ENCODE measurements at regions not wholly inside any gene's neighbourhood (a gene's known extent, or its start where the extent isn't known, plus 50 kb on each side); places are given as distances from the start of the nearest gene placed in this dataset.

DNA sequence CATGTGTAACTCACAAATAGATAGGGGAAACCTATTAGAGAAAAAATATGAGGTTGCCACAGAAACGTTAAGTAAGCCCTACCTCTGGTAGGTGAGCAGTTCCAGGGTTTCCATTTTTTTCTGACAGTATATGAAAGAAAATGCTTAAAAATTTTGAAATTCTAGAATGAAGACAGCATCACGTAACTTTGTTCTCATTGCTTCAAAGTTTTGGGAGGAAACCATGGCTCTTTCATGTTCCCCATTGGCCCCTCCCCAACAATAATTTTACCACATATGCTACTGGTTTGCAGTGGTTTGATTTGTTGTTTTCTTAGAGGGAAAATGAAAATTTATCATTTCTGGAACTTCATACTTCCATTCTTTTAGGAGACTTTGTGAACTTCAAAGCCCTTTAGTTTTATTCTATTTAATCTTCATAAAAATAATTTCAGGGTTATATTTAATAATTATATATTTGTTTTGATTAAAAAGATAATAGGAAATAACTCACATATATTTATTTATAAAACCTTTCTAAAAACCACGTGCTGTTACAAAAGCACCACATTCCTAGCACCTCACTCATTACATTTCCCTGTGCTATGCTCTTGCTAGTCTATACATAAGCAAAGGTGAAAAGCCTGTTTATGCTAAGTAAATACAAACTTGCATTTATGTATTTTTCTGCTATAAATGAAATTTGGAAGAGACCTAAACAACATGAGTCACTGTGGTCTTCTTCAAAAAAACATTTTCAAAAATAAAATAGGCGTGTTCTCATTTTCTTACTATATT, 113.4 kb downstream of the CASP12 start:
- in situ Hi-C loops (cut with MboI; ENCODE audit: low sequenced_read_pairs), result no loop called here
- no peak overlapping the region for H2AFZ ChIP-seq (replicated peaks; ENCODE audit: low read length, poor library complexity)
- no peak overlapping the region for H3K4me3 ChIP-seq (ENCODE audit: insufficient read depth, low read depth, low read length)
- no peak overlapping the region for H2AK5ac ChIP-seq (ENCODE audit: low read depth, low read length)
- DNase-seq (peak; percentile 23), ATAC-seq (ENCODE audit: low read depth) (no peak)
- no peaks in the 10 kb centered on the region for H3K36me3 ChIP-seq (ENCODE audit: control insufficient read depth, insufficient read depth, low read length)
- H2AK9ac ChIP-seq (replicated peaks; ENCODE audit: low read depth, low read length, poor library complexity), result no peak overlapping the region
- H4K8ac ChIP-seq (ENCODE audit: low read depth in 2 of 2, low read length in 2 of 2), result no peak overlapping the region
- intact Hi-C loops (cut with micrococcal nuclease), result no loop called here
- H3K27me3 ChIP-seq (ENCODE audit: control insufficient read depth, insufficient read depth, low read length), result no peaks in the 10 kb centered on the region
- WGBS, 2 experiments (ENCODE audit: extremely low coverage in 2 of 2, insufficient read length in 1 of 2), result no CpG with 5 or more reads among the region's 4 CpGs
- no TSS peak for BruUV-seq (replicated peaks)
- H4K20me1 ChIP-seq (ENCODE audit: insufficient read depth, low read length), result no peaks in the 10 kb centered on the region
- H3K27ac ChIP-seq (ENCODE audit: insufficient read depth, low read length), result no peak overlapping the region
- dilution Hi-C loops (cut with HindIII; ENCODE audit: low sequenced_read_pairs, unreplicated experiment), result no loop called here
- H3K23ac ChIP-seq (ENCODE audit: low read depth, low read length), result no peak overlapping the region
- CTCF ChIA-PET, result no interaction called here
- H4K5ac ChIP-seq (ENCODE audit: low read depth, low read length), result no peak overlapping the region
- H3K9ac ChIP-seq (ENCODE audit: low read depth, low read length), result no peak overlapping the region
- H3K9me3 ChIP-seq (ENCODE audit: control insufficient read depth, insufficient read depth, low read length), result no peaks in the 10 kb centered on the region
- no peaks in the 10 kb centered on the region for H3K79me1 ChIP-seq (ENCODE audit: low read depth in 1 of 2, low read length in 2 of 2)
- H2BK15ac ChIP-seq (ENCODE audit: low read depth, low read length), result no peak overlapping the region
- no peak for TF ChIP-seq SMC3 (IDR thresholded peaks at IDR 0.05; ENCODE audit: low read depth, low read length)
- TF ChIP-seq CHD1 (IDR thresholded peaks at IDR 0.05; ENCODE audit: low read depth, low read length), result no peak
- TF ChIP-seq ELK1 (IDR thresholded peaks at IDR 0.05; ENCODE audit: borderline replicate concordance, low read depth, low read length), result no peak
- TF ChIP-seq, protein P1, sequence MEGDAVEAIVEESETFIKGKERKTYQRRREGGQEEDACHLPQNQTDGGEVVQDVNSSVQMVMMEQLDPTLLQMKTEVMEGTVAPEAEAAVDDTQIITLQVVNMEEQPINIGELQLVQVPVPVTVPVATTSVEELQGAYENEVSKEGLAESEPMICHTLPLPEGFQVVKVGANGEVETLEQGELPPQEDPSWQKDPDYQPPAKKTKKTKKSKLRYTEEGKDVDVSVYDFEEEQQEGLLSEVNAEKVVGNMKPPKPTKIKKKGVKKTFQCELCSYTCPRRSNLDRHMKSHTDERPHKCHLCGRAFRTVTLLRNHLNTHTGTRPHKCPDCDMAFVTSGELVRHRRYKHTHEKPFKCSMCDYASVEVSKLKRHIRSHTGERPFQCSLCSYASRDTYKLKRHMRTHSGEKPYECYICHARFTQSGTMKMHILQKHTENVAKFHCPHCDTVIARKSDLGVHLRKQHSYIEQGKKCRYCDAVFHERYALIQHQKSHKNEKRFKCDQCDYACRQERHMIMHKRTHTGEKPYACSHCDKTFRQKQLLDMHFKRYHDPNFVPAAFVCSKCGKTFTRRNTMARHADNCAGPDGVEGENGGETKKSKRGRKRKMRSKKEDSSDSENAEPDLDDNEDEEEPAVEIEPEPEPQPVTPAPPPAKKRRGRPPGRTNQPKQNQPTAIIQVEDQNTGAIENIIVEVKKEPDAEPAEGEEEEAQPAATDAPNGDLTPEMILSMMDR (conservative IDR thresholded peaks at IDR 0.05; ENCODE audit: low read depth, low read length), result no peak
- TF ChIP-seq RCOR1 (IDR thresholded peaks at IDR 0.05; ENCODE audit: insufficient replicate concordance, low read length), result no peak
- TF ChIP-seq BHLHE40 (IDR thresholded peaks at IDR 0.05; ENCODE audit: low read depth, low read length), result no peak
- no peak for TF ChIP-seq MXI1 (IDR thresholded peaks at IDR 0.05; ENCODE audit: borderline replicate concordance, low read depth, low read length)
- no peak for TF ChIP-seq CEBPB (IDR thresholded peaks at IDR 0.05; ENCODE audit: low read depth, low read length)
- TF ChIP-seq RAD21 (IDR thresholded peaks at IDR 0.05; ENCODE audit: low read length), result no peak
- no peak for TF ChIP-seq POLR2A (IDR thresholded peaks at IDR 0.05; ENCODE audit: low read depth, low read length)
- no peak for TF ChIP-seq RFX5 (IDR thresholded peaks at IDR 0.05; ENCODE audit: low read depth, low read length)
- no peak overlapping the region for H3K4ac ChIP-seq (ENCODE audit: low read depth, low read length)
- no peaks in the 10 kb centered on the region for H3K9me1 ChIP-seq (ENCODE audit: insufficient read depth, low read length)
- H3K56ac ChIP-seq (ENCODE audit: extremely low read depth, insufficient read depth, low read length), result no peak overlapping the region
- POLR2A ChIA-PET (ENCODE audit: unreplicated experiment), result no interaction called here
- H3K4me2 ChIP-seq (ENCODE audit: low read depth, low read length), result no peak overlapping the region
- no peak overlapping the region for H3K14ac ChIP-seq (replicated peaks; ENCODE audit: low read depth, low read length)
- H3K18ac ChIP-seq (ENCODE audit: low read depth, low read length), result no peak overlapping the region
- H3K4me1 ChIP-seq (ENCODE audit: control insufficient read depth, insufficient read depth, low read length), result no peaks in the 10 kb centered on the region
- H4K91ac ChIP-seq (ENCODE audit: insufficient read depth, low read depth, low read length), result no peak overlapping the region
- H2BK5ac ChIP-seq (ENCODE audit: low read depth, low read length, poor library complexity, severe bottlenecking), result no peak overlapping the region
- H2BK20ac ChIP-seq (ENCODE audit: low read depth, low read length), result no peak overlapping the region
- H2BK120ac ChIP-seq (ENCODE audit: low read depth, low read length), result no peak overlapping the region

Measured in IMR-90 (cell line).